Loucy (cell line): ENCODE measurements at regions not wholly inside any gene's neighbourhood (a gene's known extent, or its start where the extent isn't known, plus 50 kb on each side); places are given as distances from the start of the nearest gene placed in this dataset.

Experiments
- CTCF ChIP-seq: fragments of 200-600 bp; sonication (generic); conservative IDR thresholded peaks from 2 replicates; pipeline ENCODE4 v1.5.1; 2014; ENCODE audit warnings: mild to moderate bottlenecking, antibody characterized with exemption, low read length
- EZH2phosphoT487 ChIP-seq: fragments of 200-600 bp; IDR thresholded peaks from 2 replicates; pipeline ENCODE4 v1.6.1; 2018; ENCODE audit warnings: antibody characterized with exemption, mild to moderate bottlenecking, moderate library complexity, borderline replicate concordance

DNA sequence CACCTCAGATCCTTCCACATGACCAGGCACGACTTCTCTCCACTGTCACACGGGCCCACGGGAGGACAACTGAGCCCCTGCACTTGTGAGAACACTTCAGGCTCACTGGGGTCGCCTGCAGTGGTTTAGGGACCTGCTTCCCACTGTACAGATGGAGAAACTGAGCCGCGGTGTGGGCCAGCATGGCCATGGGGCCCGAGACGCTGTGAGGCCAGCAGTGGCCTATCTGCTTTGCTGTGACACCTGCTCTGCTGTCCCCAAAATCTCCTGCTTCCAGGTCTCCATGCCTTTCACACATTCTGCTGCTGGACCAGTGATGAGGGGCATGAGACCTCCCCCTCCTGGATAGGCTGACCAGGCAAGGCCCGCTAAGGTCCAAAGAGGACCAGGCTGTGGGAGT, 75.8 kb upstream of the PAX2 start:
- no peak for TF ChIP-seq CTCF
- no peak for TF ChIP-seq EZH2phosphoT487
